MM.1S (cell line): ENCODE measurements at regions not wholly inside any gene's neighbourhood (a gene's known extent, or its start where the extent isn't known, plus 50 kb on each side); places are given as distances from the start of the nearest gene placed in this dataset.

Experiments
- CTCF ChIP-seq: fragments of 300-600 bp; sonication (generic); IDR thresholded peaks from 2 replicates; pipeline ENCODE4 v1.5.1; 2016; ENCODE audit warnings: antibody characterized with exemption, low read length, mixed read lengths
- EZH2 ChIP-seq: fragments of 300-600 bp; sonication (generic); optimal IDR thresholded peaks from 2 replicates; pipeline ENCODE3; 2017; ENCODE audit warnings: low read depth, mild to moderate bottlenecking, antibody characterized with exemption, low read length, mixed read lengths
- EZH2phosphoT487 ChIP-seq: fragments of 300-600 bp; sonication (generic); IDR thresholded peaks from 2 replicates; pipeline ENCODE4 v1.6.1; 2018; ENCODE audit warnings: antibody characterized with exemption, low read length

GRCh38 chr14:23751616-23752015 lies 115.5 kb downstream of the DHRS2 start:
- TF ChIP-seq CTCF (no peak), EZH2 (no peak), EZH2phosphoT487 (no peak)
